Erythroblast (primary cell): ENCODE measurements at regions not wholly inside any gene's neighbourhood (a gene's known extent, or its start where the extent isn't known, plus 50 kb on each side); places are given as distances from the start of the nearest gene placed in this dataset.

Experiments used
- GATA1 ChIP-seq: IDR thresholded peaks from 2 replicates; pipeline ENCODE4 v1.6.1; 2011; ENCODE audit warnings: low read depth, mild to moderate bottlenecking, control low read depth, low read length, moderate library complexity
- POLR2A ChIP-seq: IDR thresholded peaks from 2 replicates; pipeline ENCODE4 v1.6.1; 2011; ENCODE audit warnings: mild to moderate bottlenecking, low read length

GRCh38 chr13:109862627-109863026 lies 76.2 kb upstream of the IRS2 start:
- TF ChIP-seq POLR2A (no peak), GATA1 (no peak)
